ENCODE measurements at regions not wholly inside any gene's neighbourhood (a gene's known extent, or its start where the extent isn't known, plus 50 kb on each side); places are given as distances from the start of the nearest gene placed in this dataset.

DNA sequence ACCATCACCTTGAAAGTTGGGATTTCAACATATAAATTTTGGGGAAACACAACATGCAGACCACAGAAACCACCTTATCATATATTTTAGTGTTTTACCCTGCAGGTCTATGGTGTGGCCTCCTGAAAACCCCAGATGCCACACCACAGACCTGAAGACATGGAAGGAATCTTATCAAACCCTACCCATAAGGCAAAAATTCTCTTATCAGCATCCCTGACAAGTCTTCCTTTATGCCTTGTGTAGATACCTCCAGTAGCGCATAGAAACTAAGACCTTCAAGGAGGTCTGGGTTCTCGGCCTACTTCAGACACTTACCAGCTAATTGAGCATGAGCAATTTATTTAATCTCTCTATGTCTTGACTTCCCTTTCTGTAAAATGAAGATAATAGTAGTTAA is 59.1 kb upstream of the SLC14A2 start:
- no peak for TF ChIP-seq POLR2AphosphoS5 (IDR thresholded peaks at IDR 0.05; ENCODE audit: low read depth, low read length)
- TF ChIP-seq POLR2A (IDR thresholded peaks at IDR 0.05; ENCODE audit: low read depth, low read length) = no peak
- no peak for TF ChIP-seq PAX5 (IDR thresholded peaks at IDR 0.05; ENCODE audit: insufficient read depth, low read length, severe bottlenecking)
- no peak for TF ChIP-seq TAF1 (IDR thresholded peaks at IDR 0.05; ENCODE audit: low read depth, low read length)
- TF ChIP-seq SPI1 (IDR thresholded peaks at IDR 0.05; ENCODE audit: low read depth, low read length) = no peak
- TF ChIP-seq POU2F2 (IDR thresholded peaks at IDR 0.05; ENCODE audit: low read depth, low read length) = no peak
- no peak for DNase-seq (ENCODE audit: insufficient read length, low spot score)

DNA sequence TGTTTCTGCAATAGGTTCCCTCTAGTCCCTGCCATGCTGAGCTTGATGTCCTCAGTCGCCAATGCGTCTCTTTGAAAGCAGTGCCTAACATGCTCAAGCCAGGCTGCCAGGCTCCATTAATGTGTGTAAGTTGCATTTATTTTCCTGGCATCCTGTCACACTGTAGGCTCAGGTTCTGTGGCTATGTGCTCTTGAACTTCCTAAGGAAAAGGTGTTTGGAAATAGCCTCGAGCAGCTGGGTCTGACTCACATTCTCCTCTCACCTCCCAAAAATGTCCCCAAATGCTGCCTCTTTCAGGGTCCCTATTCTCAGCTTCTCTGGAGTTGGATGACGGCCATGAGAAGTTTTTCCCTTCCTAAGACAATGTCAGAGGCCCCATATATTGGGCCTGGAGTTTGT is 58.0 kb upstream of the SLC14A2 start:
- TF ChIP-seq POLR2AphosphoS5 (IDR thresholded peaks at IDR 0.05; ENCODE audit: low read depth, low read length) (no peak), PAX5 (IDR thresholded peaks at IDR 0.05; ENCODE audit: insufficient read depth, low read length, severe bottlenecking) (no peak), TAF1 (IDR thresholded peaks at IDR 0.05; ENCODE audit: low read depth, low read length) (no peak), SPI1 (IDR thresholded peaks at IDR 0.05; ENCODE audit: low read depth, low read length) (no peak), POU2F2 (IDR thresholded peaks at IDR 0.05; ENCODE audit: low read depth, low read length) (no peak), POLR2A (IDR thresholded peaks at IDR 0.05; ENCODE audit: low read depth, low read length) (no peak)
- DNase-seq (ENCODE audit: insufficient read length, low spot score) = no peak
- FAIRE-seq = no peak

More for the DNA sequence above, 59.1 kb upstream of the SLC14A2 start:
- FAIRE-seq = no peak

DNA sequence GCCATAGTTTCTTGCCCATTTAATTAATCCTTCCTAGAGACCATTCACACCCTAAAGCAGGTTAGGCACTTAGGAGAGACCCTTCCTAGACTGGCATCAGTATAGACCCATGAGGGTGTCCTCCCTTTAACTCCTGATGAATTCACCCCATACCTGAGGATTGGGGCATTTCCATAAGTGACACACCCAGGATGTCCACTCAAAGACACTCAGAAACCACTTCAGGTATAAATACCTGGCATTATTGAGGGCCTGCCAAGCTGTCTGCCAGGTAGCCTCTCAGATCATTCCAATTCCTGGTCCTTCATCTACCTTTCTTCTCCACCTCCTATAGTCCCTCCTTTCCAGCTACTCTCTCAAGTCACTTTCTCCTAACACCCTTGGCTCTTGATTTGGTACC is 57.5 kb upstream of the SLC14A2 start:
- DNase-seq (ENCODE audit: insufficient read length, low spot score) = no peak
- FAIRE-seq = no peak
- TF ChIP-seq POLR2AphosphoS5 (IDR thresholded peaks at IDR 0.05; ENCODE audit: low read depth, low read length) = no peak
- TF ChIP-seq POU2F2 (IDR thresholded peaks at IDR 0.05; ENCODE audit: low read depth, low read length) = no peak

DNA sequence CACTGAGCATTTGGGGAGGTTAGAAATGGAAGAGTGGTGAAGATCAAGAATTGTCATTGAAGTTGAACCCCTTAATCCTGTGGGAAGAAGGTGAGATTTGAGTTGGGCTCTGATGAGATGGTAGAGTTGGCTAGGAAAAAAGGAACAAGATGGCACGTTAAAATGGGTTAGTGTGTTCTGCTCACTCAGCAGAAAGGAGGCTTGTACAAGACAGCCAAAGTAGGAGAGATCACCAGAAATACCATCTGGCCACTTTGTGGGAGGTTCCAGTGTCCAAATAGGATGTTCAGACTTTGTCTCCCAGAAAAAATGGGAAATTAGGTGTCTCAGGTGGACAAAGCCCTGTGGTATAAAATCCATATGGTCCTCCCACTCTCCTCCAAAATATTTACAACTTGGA is 56.0 kb upstream of the SLC14A2 start:
- no peak for FAIRE-seq
- DNase-seq (ENCODE audit: insufficient read length, low spot score) = no peak
- no peak for TF ChIP-seq PAX5 (IDR thresholded peaks at IDR 0.05; ENCODE audit: insufficient read depth, low read length, severe bottlenecking)
- TF ChIP-seq POLR2AphosphoS5 (IDR thresholded peaks at IDR 0.05; ENCODE audit: low read depth, low read length) = no peak
- TF ChIP-seq POU2F2 (IDR thresholded peaks at IDR 0.05; ENCODE audit: low read depth, low read length) = no peak
- TF ChIP-seq POLR2A (IDR thresholded peaks at IDR 0.05; ENCODE audit: low read depth, low read length) = no peak
- TF ChIP-seq TAF1 (IDR thresholded peaks at IDR 0.05; ENCODE audit: low read depth, low read length) = no peak
- TF ChIP-seq SPI1 (IDR thresholded peaks at IDR 0.05; ENCODE audit: low read depth, low read length) = no peak

DNA sequence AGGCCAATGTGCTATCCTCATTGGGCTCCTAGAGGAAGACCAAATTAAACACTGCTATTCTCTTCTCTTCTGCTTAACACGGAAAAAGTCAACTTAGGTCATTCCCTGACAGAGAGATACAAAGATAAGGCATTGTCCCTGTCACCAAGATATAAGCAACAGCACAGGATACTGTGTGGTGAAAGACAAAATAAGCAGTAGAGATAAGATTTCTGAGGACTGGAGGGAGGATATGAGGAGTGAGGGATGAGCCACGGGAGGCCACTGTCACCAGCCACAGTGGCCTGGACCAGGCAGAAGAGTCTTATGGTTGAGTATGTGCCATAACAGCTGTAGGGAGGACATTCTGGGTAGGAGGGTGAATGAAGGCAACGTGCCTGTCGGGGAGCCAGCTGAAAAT is 54.4 kb upstream of the SLC14A2 start:
- FAIRE-seq (no peak), DNase-seq (ENCODE audit: insufficient read length, low spot score) (no peak)
- no peak for TF ChIP-seq POLR2A (IDR thresholded peaks at IDR 0.05; ENCODE audit: low read depth, low read length)
- TF ChIP-seq PAX5 (IDR thresholded peaks at IDR 0.05; ENCODE audit: insufficient read depth, low read length, severe bottlenecking) = no peak
- no peak for TF ChIP-seq POLR2AphosphoS5 (IDR thresholded peaks at IDR 0.05; ENCODE audit: low read depth, low read length)
- TF ChIP-seq POU2F2 (IDR thresholded peaks at IDR 0.05; ENCODE audit: low read depth, low read length) = no peak
- TF ChIP-seq SPI1 (IDR thresholded peaks at IDR 0.05; ENCODE audit: low read depth, low read length) = no peak
- TF ChIP-seq TAF1 (IDR thresholded peaks at IDR 0.05; ENCODE audit: low read depth, low read length) = no peak

DNA sequence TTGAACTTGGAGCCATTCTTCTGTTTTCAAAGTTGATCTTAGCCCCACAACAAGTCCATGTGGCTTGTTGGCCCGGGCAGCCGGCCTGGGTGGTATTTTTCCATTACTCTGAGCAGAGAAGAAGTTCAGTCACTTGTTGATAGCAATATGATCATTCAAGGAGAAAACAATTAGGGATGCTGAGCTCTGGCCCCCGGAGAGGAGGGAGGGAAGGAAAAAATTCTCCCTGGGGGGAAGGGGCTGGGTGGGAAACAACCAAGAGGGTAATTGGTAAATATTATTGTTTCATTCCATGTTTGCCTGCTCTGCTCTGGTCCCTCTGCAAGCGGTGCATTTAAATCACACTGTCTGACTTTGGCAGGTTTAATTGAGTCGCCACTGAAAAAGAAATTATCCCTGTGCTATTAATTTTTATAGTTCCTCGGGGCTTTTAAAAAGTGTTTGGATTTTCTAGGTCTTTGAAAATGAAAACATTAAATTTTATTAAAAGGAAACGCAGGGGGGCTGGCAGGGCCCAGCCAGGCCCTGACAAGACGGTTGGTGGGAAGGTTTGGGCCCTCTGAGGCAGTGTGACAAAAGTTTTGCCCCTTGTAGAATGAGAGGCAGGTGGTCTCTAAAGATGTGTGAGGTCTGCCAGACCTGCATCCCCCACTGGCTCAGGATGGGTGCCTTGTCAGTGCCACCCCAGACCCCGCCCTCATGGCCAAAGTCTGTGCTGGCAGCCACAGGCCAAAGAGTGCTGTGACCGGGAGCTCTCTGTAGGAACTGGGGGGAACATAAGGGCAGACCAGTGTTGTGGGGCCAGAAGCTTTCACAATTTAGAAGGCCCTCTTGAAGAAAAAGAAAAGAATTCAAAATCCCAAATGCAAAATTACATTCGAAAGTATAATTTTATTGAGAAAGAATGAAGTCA is 52.5 kb upstream of the SLC14A2 start:
- TF ChIP-seq POLR2A (IDR thresholded peaks at IDR 0.05; ENCODE audit: low read depth, low read length) (no peak), POU2F2 (IDR thresholded peaks at IDR 0.05; ENCODE audit: low read depth, low read length) (no peak), POLR2AphosphoS5 (IDR thresholded peaks at IDR 0.05; ENCODE audit: low read depth, low read length) (no peak), SPI1 (IDR thresholded peaks at IDR 0.05; ENCODE audit: low read depth, low read length) (no peak), PAX5 (IDR thresholded peaks at IDR 0.05; ENCODE audit: insufficient read depth, low read length, severe bottlenecking) (no peak), TAF1 (IDR thresholded peaks at IDR 0.05; ENCODE audit: low read depth, low read length) (no peak)
- FAIRE-seq (no peak), DNase-seq (ENCODE audit: insufficient read length, low spot score) (no peak)

DNA sequence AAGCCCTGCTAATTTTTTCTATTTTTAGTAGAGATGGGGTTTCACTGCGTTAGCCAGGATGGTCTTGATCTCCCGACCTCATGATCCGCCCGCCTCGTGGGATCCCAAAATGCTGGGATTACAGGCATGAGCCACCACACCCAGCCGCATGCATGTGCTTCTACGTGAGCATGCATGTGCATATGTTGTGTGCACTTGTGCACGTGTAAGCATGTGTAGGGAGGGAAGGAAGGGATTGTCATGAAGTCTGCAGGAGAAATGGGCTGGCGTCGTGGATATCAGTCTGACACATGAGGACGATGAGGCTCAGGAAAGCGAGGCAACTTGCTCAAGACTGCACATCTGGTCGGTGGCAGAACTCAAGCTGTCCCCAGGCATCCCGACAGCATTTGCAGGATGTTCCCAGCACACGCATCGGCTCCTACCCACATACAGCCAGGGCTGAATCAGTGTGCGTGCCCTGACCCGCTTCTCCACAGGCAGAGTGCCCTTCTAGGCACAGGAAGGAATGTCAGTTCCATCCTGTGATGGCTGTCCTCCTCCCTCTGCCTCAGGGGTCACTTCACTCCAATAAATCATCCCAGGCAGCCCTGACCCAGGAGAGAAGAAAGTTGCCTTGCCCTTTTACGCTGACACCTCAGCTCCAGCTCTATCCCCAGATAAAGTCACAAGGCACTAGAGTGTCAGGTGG is 49.9 kb upstream of the SLC14A2 start:
- DNase-seq (ENCODE audit: insufficient read length, low spot score) = no peak
- no peak for TF ChIP-seq POLR2AphosphoS5 (IDR thresholded peaks at IDR 0.05; ENCODE audit: low read depth, low read length)
- no peak for TF ChIP-seq POU2F2 (IDR thresholded peaks at IDR 0.05; ENCODE audit: low read depth, low read length)
- no peak for TF ChIP-seq PAX5 (IDR thresholded peaks at IDR 0.05; ENCODE audit: insufficient read depth, low read length, severe bottlenecking)
- TF ChIP-seq SPI1 (IDR thresholded peaks at IDR 0.05; ENCODE audit: low read depth, low read length) = no peak
- TF ChIP-seq POLR2A (IDR thresholded peaks at IDR 0.05; ENCODE audit: low read depth, low read length) = no peak
- TF ChIP-seq TAF1 (IDR thresholded peaks at IDR 0.05; ENCODE audit: low read depth, low read length) = no peak
- no peak for FAIRE-seq
